ENCODE measurements at regions not wholly inside any gene's neighbourhood (a gene's known extent, or its start where the extent isn't known, plus 50 kb on each side); places are given as distances from the start of the nearest gene placed in this dataset.

GRCh38 chr2:22912398-22912797 is 472.6 kb upstream of the KLHL29 start:
- TF ChIP-seq CTCF (IDR thresholded peaks at IDR 0.05; ENCODE audit: low read depth, low read length) = no peak
- no peak for DNase-seq (ENCODE audit: extremely low read depth, low read depth)

GRCh38 chr2:22929998-22930397 is 455.0 kb upstream of the KLHL29 start:
- TF ChIP-seq CTCF (IDR thresholded peaks at IDR 0.05; ENCODE audit: low read depth, low read length) = no peak
- no peak for DNase-seq (ENCODE audit: extremely low read depth, low read depth)

- DNase-seq (ENCODE audit: extremely low read depth, low read depth) = no peak
- TF ChIP-seq CTCF (IDR thresholded peaks at IDR 0.05; ENCODE audit: low read depth, low read length) = no peak
Observed at GRCh38 chr2:22930781-22931180, 454.2 kb upstream of the KLHL29 start.

GRCh38 chr2:22932288-22932687 is 452.7 kb upstream of the KLHL29 start:
- no peak for DNase-seq (ENCODE audit: extremely low read depth, low read depth)
- TF ChIP-seq CTCF (IDR thresholded peaks at IDR 0.05; ENCODE audit: low read depth, low read length) = no peak

GRCh38 chr2:22934747-22935146 is 450.2 kb upstream of the KLHL29 start:
- no peak for DNase-seq (ENCODE audit: extremely low read depth, low read depth)
- no peak for TF ChIP-seq CTCF (IDR thresholded peaks at IDR 0.05; ENCODE audit: low read depth, low read length)

GRCh38 chr2:22942441-22942840 is 442.5 kb upstream of the KLHL29 start:
- no peak for DNase-seq (ENCODE audit: extremely low read depth, low read depth)
- no peak for TF ChIP-seq CTCF (IDR thresholded peaks at IDR 0.05; ENCODE audit: low read depth, low read length)

GRCh38 chr2:22944143-22944542 is 440.8 kb upstream of the KLHL29 start:
- no peak for DNase-seq (ENCODE audit: extremely low read depth, low read depth)
- TF ChIP-seq CTCF (IDR thresholded peaks at IDR 0.05; ENCODE audit: low read depth, low read length) = no peak
